Tibial artery (tissue), 4 donors: ENCODE measurements at regions not wholly inside any gene's neighbourhood (a gene's known extent, or its start where the extent isn't known, plus 50 kb on each side); places are given as distances from the start of the nearest gene placed in this dataset.

ENCODE experiments used
- DNase-seq, 2 donors: peaks; one replicate each; pipeline ENCODE4 v3.0.0-alpha.2; 2019
- H3K27ac ChIP-seq, 2 donors: fragments of 200-600 bp; sonication (generic) in 1 of 2; 1 replicate in 1 of 2; 2 replicates in 1 of 2; pipeline ENCODE4 v1.5.1; 2018 to 2019; ENCODE audit warnings: mild to moderate bottlenecking in 1 of 2
- H3K27me3 ChIP-seq, 2 donors: fragments of 200-600 bp; sonication (generic) in 1 of 2; one replicate each; pipeline versions ENCODE4 v1.5.1 to v1.6.0; 2016 to 2019
- H3K36me3 ChIP-seq, 3 donors: fragments of 200-600 bp; sonication (generic) in 2 of 3; one replicate each; pipeline ENCODE4 v1.5.1; 2016 to 2019; ENCODE audit warnings: mild to moderate bottlenecking in 2 of 3
- H3K4me1 ChIP-seq, 4 donors: fragments of 200-600 bp; sonication (generic) in 2 of 4; 1 replicate in 3 of 4; 2 replicates in 1 of 4; pipeline ENCODE4 v1.5.1; 2016 to 2019
- H3K4me3 ChIP-seq, 2 donors: fragments of 200-600 bp; sonication (generic) in 1 of 2; 1 replicate in 1 of 2; 2 replicates in 1 of 2; pipeline ENCODE4 v1.5.1; 2018 to 2019; ENCODE audit warnings: mild to moderate bottlenecking in 2 of 2
- H3K9me3 ChIP-seq, 3 donors: fragments of 200-600 bp; sonication (generic) in 1 of 3; one replicate each; pipeline ENCODE4 v1.5.1; 2016 to 2019
- intact Hi-C: fragments of 100-400 bp; cut with DNase I; formaldehyde crosslinking; loops from one replicate; pipeline ENCODE4 v1.15.0; 2023; ENCODE audit warnings: low total_unique reads
- TF ChIP-seq, protein P1 (sequence below), 2 experiments: fragments of 200-600 bp in 1 of 2; fragments of 450-650 bp in 1 of 2; IDR thresholded peaks; one replicate each; pipeline ENCODE4 v1.5.1; 2017 to 2019; ENCODE audit warnings: antibody characterized with exemption in 2 of 2, mild to moderate bottlenecking in 1 of 2, moderate library complexity in 1 of 2

- TF ChIP-seq, protein P1, sequence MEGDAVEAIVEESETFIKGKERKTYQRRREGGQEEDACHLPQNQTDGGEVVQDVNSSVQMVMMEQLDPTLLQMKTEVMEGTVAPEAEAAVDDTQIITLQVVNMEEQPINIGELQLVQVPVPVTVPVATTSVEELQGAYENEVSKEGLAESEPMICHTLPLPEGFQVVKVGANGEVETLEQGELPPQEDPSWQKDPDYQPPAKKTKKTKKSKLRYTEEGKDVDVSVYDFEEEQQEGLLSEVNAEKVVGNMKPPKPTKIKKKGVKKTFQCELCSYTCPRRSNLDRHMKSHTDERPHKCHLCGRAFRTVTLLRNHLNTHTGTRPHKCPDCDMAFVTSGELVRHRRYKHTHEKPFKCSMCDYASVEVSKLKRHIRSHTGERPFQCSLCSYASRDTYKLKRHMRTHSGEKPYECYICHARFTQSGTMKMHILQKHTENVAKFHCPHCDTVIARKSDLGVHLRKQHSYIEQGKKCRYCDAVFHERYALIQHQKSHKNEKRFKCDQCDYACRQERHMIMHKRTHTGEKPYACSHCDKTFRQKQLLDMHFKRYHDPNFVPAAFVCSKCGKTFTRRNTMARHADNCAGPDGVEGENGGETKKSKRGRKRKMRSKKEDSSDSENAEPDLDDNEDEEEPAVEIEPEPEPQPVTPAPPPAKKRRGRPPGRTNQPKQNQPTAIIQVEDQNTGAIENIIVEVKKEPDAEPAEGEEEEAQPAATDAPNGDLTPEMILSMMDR (IDR thresholded peaks at IDR 0.05): no peak
- Histone ChIP-seq H3K27me3 (peaks cover 0 to 23% of the 10 kb centered on the region in 2 donors), H3K9me3 (no peaks in the 10 kb centered on the region), H3K27ac (no peak overlapping the region), H3K36me3 (no peaks in the 10 kb centered on the region), H3K4me1 (peaks cover 0 to 5% (median 2%) of the 10 kb centered on the region in 4 donors), H3K4me3 (no peak overlapping the region)
- DNase-seq: no peak
- intact Hi-C loops: loop anchor here (5.0 kb wide), 1 partner anchor 649 kb away; no protein-coding TSS in a partner anchor
Measured at GRCh38 chr18:47750889-47751423, 179.5 kb downstream of the SMAD2 start.

GRCh38 chr18:47749600-47749973 lies 180.9 kb downstream of the SMAD2 start:
- Histone ChIP-seq H3K4me1 (peaks cover 0 to 5% (median 2%) of the 10 kb centered on the region in 4 donors), H3K27ac (no peak overlapping the region), H3K36me3 (no peaks in the 10 kb centered on the region), H3K9me3 (no peaks in the 10 kb centered on the region), H3K27me3 (peaks cover 0 to 17% of the 10 kb centered on the region in 2 donors), H3K4me3 (no peak overlapping the region)
- TF ChIP-seq, protein P1 (IDR thresholded peaks at IDR 0.05): no peak
- intact Hi-C loops: no loop called here
- no peak for DNase-seq

GRCh38 chr18:47748847-47749599 lies 181.4 kb downstream of the SMAD2 start:
- peak; percentile 60 to 77 for DNase-seq
- H3K27me3 ChIP-seq: peaks cover 0 to 11% of the 10 kb centered on the region in 2 donors
- peaks cover 0 to 5% (median 2%) of the 10 kb centered on the region in 4 donors for H3K4me1 ChIP-seq
- no peak overlapping the region for H3K27ac ChIP-seq
- H3K9me3 ChIP-seq: no peaks in the 10 kb centered on the region
- H3K4me3 ChIP-seq: peak overlapping the region; percentile 15 to 40
- no peaks in the 10 kb centered on the region for H3K36me3 ChIP-seq
- intact Hi-C loops: no loop called here
- TF ChIP-seq, protein P1 (IDR thresholded peaks at IDR 0.05): peak; percentile 100

- H3K9me3 ChIP-seq: no peaks in the 10 kb centered on the region
- no peak overlapping the region for H3K27ac ChIP-seq
- no peak overlapping the region for H3K4me3 ChIP-seq
- TF ChIP-seq, protein P1 (IDR thresholded peaks at IDR 0.05): no peak
- no peak for DNase-seq
- intact Hi-C loops: no loop called here
- no peaks in the 10 kb centered on the region for H3K36me3 ChIP-seq
- H3K27me3 ChIP-seq: peaks cover 0 to 11% of the 10 kb centered on the region in 2 donors
- peaks cover 0 to 5% (median 2%) of the 10 kb centered on the region in 4 donors for H3K4me1 ChIP-seq
Measured at GRCh38 chr18:47748093-47748796, 182.2 kb downstream of the SMAD2 start.

GRCh38 chr18:47747260-47747795 lies 183.1 kb downstream of the SMAD2 start:
- intact Hi-C loops: no loop called here
- Histone ChIP-seq H3K36me3 (no peaks in the 10 kb centered on the region), H3K27ac (no peak overlapping the region), H3K9me3 (no peaks in the 10 kb centered on the region), H3K4me3 (no peak overlapping the region), H3K27me3 (peaks cover 0 to 11% of the 10 kb centered on the region in 2 donors), H3K4me1 (peaks cover 0 to 5% (median 2%) of the 10 kb centered on the region in 4 donors)
- TF ChIP-seq, protein P1 (IDR thresholded peaks at IDR 0.05): no peak
- no peak for DNase-seq
